HG03439 (cell line): ENCODE measurements at regions not wholly inside any gene's neighbourhood (a gene's known extent, or its start where the extent isn't known, plus 50 kb on each side); places are given as distances from the start of the nearest gene placed in this dataset.

Experiments used
- ATAC-seq: cut with Tn5 transposase; IDR thresholded peaks from one replicate; pipeline ENCODE4 v1.9.1; 2021; ENCODE audit warnings: mild to moderate bottlenecking, moderate library complexity; ENCODE audit not compliant: unreplicated experiment

DNA sequence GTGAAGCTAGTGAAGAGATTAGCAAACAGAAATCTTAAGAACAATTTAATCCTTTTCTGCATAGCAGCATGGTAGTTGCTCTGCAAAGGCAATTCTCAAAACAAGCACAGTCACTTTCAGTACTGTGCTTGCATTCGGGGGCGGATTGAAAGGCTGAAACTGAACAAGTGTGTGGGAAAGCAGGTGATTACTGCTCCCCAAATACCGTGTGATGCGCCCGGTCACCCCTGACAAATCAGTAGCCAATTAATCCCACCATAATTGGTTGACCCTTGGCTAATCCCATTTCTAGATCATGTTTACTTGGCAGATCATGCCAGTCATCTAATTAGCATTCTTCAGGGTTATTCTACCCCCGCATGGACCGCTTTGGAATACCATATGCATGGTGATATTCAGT lies 76.5 kb upstream of the ADRB1 start:
- ATAC-seq = no peak

- ATAC-seq = no peak
These were observed 73.0 kb upstream of the ADRB1 start for GRCh38 chr10:113970641-113971040.

DNA sequence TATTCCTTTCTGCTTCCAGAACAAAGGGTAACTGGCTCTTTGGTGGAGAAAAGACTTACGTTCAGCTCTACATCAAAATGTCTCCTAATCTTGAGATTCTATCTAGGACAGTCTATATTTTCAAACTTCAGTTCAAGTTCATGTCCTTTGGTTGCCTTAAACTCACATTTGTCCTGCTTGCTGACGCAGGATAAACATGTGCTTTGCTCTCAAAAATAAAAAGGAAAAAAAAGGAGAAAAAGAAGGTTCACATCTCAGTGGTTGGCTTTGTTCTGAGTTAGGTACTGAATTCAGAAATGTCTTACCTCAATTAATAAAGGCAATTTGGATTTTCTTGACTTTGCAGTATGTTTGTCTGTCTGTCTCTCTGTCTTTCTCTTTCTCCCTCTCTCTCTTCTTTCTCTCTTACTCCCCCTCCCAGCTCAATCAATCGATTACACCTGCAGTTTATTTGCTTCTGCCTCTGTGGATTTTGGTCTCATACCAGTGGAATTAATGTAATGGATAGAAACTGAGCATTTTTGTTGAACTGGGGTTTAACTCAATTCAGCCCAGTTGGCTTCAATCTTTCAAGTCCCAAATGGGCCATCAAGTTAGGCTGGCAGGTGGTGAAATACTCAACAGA lies 72.2 kb upstream of the ADRB1 start:
- ATAC-seq = no peak

- no peak for ATAC-seq
These were observed 66.5 kb upstream of the ADRB1 start for GRCh38 chr10:113977174-113977573.

GRCh38 chr10:113978802-113979201 lies 64.9 kb upstream of the ADRB1 start:
- ATAC-seq = no peak

DNA sequence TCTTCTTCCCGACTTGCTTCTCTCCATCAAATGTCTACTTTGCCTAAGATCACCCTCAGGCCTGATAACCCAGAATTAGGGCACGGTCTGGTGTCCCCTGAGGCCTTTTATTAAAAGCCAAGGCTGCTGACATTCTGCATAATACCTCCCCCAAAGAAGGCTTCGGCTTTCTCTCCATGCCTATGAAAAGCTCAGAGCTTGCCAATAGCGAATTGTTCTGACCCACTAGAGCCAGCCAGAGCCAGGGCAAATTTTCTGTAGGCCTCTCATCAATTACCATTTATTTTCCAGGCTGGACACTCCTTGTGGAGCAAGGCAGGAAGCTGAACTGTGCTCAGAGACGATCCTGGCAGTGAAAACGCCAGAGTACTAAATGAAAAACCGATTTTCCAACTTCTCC lies 64.3 kb upstream of the ADRB1 start:
- ATAC-seq = no peak

DNA sequence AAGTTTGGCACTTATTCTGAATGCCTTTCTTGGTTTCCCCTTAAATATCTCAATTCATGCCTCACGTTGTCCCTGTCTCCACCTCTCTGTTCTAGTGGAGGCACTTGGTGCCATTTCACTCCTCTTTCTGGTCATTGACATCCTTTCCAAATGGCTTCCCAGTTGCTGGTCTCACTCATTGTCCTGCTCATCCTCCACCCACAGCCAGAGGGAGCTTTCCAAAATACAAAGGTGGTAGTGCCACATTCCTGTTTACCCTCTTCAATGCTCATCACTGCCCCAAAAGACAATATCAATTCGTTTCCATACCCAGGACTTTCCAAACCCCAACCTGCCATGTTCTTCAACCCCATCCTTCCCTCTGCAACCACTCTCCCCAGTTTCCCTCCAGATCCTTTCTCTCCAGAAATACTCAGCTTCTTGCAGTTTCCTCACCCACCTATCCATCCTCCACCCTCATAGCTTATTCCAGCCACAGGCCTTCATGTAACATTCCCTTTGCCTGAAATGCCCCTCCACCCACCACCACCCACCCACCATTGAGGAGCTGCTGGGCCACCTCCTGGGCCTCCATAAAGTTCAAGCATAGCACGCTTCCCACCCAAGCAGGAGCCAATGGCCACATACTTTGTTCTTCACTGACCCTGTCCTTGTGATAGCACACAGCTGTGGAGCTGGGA lies 63.1 kb upstream of the ADRB1 start:
- no peak for ATAC-seq

DNA sequence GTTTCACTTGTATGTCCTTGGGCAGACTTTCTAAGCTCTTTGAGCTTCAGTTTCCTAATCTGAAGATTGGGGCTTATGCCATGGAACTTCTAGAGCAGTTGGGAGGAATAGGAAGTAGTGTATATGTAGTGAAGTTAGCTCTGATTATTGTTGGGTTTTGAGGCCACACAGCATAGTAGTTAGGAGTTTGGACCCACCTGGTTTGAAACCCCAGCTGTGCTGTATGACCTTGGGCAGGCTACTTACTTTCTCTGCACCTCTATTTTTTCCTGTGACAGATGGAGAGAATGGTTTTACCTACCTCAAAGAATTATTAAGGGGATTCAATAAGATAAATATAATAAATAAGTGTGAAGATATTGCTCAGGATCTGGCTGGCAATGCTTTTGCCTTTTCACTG lies 61.4 kb upstream of the ADRB1 start:
- peak; percentile 10 for ATAC-seq

GRCh38 chr10:113982769-113983168 lies 60.9 kb upstream of the ADRB1 start:
- peak; percentile 84 for ATAC-seq

DNA sequence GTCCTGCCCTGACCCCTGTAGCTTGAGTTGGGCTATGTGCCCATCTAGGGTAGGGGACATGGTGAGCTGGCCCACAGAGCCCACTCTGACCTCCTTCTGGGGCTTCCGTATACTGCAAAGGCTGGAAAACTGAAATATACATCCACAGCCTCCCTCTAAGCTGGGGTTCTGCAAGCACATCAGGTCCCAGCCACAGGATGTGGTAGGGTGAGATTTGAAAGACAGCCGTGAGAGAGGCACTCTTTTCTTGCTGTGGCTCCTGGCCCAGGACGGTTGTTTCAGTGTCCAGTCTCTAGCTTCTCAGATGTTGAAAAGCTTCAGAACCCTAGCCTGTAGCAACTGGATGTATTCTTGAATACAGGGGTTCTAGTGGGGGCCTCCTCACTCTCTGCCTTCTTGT lies 60.1 kb upstream of the ADRB1 start:
- peak; percentile 29 for ATAC-seq

GRCh38 chr10:113985297-113985844 lies 58.3 kb upstream of the ADRB1 start:
- no peak for ATAC-seq

- ATAC-seq = no peak
These were observed 57.4 kb upstream of the ADRB1 start for GRCh38 chr10:113986316-113986715.

DNA sequence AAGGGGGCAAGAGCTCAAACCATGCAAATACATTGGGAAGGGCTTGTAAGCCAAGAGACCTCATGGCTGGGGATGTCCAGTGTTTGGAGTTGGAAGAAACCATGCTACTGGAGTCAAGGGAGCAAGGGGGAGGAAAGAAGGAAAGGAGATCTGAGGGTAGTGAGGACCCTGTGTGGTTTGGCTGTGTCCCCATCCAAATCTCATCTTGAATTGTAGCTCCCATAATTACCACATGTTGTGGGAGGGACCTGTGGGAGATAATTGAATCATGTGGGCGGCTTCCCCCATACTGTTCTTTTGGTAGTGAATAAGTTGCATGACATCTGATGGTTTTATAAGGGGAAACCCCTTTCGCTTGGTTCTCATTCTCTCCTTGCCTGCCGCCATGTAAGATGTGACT lies 56.5 kb upstream of the ADRB1 start:
- no peak for ATAC-seq

DNA sequence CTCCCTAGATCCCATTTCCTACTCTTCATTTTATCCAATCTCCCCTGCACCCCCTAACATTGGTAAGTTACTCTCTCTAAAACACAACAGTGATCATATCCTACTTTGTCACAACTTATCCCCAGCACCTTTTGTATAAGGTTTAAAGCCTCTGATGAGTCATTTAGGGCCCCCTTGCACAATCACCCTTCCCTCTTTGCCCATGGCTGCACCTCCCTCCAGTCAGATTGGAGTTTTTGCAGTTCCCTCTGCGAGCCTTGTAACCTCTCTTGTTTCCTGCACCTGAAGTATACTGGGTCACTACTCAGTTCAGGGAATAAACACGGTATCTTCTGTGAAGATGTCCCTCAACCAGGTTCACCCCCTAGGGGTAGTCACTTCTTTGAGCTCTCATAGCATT lies 55.9 kb upstream of the ADRB1 start:
- no peak for ATAC-seq

DNA sequence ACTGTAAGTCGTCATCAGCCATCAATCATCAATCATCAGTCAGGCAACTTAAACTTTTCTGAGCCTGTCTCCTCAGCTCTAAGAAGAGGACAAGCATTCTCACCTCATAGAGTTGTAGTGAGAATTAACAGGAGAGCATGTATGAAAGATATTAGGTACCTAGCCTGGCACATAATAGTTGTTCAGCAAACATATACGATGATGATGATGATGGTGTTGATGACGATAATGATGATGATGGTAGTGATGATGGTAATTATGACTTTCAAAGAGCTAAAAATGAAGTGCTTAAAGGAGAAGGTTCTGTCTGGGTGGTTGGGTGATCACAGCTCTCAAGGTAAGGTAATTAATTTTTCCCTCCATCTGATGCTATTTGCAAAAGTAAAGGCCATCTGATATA lies 55.1 kb upstream of the ADRB1 start:
- no peak for ATAC-seq

GRCh38 chr10:113991091-113991860 lies 52.4 kb upstream of the ADRB1 start:
- no peak for ATAC-seq

- ATAC-seq = no peak
These were observed 51.1 kb upstream of the ADRB1 start for GRCh38 chr10:113992471-113993011.

GRCh38 chr10:113993489-113993991 lies 50.1 kb upstream of the ADRB1 start:
- ATAC-seq = no peak
